Testis (tissue), 2 donors: ENCODE measurements at regions not wholly inside any gene's neighbourhood (a gene's known extent, or its start where the extent isn't known, plus 50 kb on each side); places are given as distances from the start of the nearest gene placed in this dataset.

ENCODE experiments used
- POLR2A ChIP-seq: fragments of 450-650 bp; IDR thresholded peaks from one replicate; pipeline ENCODE4 v1.6.1; 2017; ENCODE audit warnings: antibody characterized with exemption, mild to moderate bottlenecking, moderate library complexity
- TF ChIP-seq, protein P1 (sequence below), 3 experiments: fragments of 450-650 bp in 2 of 3; fragments of 200-600 bp in 1 of 3; sonication (generic) in 1 of 3; IDR thresholded peaks; one replicate each; pipeline ENCODE4 v1.5.1; 2016 to 2019; ENCODE audit warnings: antibody characterized with exemption in 3 of 3, mild to moderate bottlenecking in 2 of 3, moderate library complexity in 1 of 3

- TF ChIP-seq, protein P1, sequence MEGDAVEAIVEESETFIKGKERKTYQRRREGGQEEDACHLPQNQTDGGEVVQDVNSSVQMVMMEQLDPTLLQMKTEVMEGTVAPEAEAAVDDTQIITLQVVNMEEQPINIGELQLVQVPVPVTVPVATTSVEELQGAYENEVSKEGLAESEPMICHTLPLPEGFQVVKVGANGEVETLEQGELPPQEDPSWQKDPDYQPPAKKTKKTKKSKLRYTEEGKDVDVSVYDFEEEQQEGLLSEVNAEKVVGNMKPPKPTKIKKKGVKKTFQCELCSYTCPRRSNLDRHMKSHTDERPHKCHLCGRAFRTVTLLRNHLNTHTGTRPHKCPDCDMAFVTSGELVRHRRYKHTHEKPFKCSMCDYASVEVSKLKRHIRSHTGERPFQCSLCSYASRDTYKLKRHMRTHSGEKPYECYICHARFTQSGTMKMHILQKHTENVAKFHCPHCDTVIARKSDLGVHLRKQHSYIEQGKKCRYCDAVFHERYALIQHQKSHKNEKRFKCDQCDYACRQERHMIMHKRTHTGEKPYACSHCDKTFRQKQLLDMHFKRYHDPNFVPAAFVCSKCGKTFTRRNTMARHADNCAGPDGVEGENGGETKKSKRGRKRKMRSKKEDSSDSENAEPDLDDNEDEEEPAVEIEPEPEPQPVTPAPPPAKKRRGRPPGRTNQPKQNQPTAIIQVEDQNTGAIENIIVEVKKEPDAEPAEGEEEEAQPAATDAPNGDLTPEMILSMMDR (IDR thresholded peaks at IDR 0.05): no peak
- TF ChIP-seq POLR2A: no peak
Observed at GRCh38 chr12:115205755-115206308, 521.9 kb upstream of the TBX3 start.
